Kidney tubule cell (primary cell): ENCODE measurements at regions not wholly inside any gene's neighbourhood (a gene's known extent, or its start where the extent isn't known, plus 50 kb on each side); places are given as distances from the start of the nearest gene placed in this dataset.
"Not testable (repeated sequence)": the region's sequence is repeated elsewhere in the genome, so short reads cannot be mapped to it uniquely, and the experiment has no call there.

Source experiments
- DNase-seq: peaks from one replicate; pipeline ENCODE4 v3.0.0-alpha.2; 2018; ENCODE audit warnings: low spot score

DNA sequence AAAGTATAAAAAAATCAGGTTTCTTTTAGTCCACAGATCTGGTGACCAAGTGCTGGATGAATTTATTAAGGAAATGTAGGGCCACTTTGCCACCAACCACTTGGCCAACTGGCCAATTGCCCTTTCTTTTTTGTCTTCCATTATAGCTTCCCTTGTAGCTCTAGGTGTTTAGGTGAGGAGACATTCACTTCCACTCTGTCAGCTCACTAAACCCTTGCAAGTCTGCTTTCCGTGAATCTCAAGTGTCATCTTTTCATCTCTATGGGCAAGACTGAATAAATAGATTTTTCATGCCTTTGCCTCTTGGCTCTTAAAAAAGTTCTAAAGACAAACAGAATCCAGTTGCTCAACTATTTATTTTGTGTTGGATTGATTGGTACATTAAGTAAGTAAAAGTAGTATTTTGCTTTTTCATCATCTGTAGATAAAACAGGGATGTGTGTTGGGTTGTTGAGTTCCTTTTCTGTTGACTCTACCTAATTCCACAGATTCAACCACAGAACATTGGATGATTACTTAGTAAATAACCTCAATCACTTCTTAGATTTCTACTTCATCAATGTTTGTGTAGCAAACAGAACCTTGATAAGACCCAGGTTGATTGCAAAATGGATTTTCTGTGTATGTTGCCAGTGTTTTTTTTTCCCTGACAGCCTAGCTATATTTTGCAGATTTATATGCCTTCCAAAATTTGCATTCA lies 68.1 kb upstream of the GRXCR1 start:
- no peak for DNase-seq

GRCh38 chr4:42821230-42821629 lies 71.3 kb upstream of the GRXCR1 start:
- no peak for DNase-seq

DNA sequence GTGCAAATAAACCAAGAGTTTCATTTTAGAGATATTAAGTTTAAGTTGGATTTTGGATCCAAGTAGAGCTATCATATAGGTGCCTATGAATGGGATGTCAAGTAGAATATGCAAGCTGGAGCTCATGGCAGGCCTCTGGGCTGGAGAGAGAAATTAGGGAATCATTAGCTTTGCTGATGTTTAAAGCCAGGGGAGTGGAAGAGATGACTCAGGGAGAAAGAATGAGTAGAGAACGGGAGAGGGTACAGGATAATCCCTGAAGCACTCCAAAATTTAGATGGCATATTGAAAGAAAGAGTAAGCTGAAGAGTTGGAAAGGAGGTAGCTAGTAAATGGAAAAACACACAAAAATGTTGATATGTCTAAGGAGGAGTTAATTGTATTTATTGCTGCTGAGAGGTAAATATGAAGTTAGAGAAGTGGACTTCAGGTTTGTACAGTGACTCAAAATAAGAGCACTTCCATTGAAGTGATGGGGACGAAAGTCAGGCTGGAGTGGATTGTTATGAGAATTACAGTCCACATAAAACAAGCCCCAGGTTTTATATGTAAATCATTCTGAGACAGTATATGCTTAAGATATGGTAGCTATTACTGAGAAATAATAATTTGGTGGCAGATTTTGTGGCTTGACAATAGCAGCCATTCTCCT lies 72.5 kb upstream of the GRXCR1 start:
- peak; percentile 32 for DNase-seq

DNA sequence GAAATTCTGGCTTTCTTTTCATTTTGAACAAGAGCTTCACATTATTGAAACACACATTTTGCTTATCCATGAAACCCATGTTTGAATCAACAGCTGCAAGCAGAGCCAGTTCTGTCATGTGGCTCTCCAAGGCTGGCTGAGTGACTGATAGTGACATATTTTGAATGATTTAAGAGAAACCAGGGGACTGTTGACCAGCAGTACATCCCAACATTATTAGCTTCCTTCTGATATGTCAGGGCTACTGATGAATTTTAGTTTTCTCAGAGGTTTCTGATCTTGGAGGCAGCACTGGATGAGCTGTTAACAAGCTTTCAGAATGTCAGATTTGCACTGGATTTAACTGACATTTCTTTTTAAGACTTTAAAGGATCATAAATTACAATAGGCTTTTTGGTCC lies 74.6 kb upstream of the GRXCR1 start:
- no peak for DNase-seq

DNA sequence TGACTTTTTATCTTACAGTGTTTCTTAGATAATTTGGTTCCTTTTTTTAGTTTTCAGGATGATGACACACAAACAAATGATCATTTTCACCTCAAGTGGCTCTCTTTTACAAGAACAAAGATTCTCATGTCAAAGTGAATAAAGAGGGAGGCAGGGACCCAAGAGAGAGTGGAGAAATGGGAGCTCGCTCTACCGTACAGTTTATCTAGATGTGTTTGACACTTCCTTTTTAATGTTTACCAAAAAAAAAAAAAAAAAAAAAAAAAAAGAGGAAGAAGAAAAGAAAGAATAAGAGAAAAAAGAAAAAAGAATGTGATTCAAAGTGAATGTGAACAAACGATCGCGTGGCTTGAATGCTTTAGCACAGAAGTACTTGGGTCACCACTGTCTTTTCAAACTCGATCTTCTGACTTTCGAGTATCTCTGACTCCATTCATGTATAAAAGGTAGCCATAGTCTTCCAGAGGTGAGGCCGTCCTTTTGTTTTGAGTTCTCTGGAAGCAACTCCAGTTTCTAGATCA lies 75.6 kb upstream of the GRXCR1 start:
- DNase-seq = no peak

DNA sequence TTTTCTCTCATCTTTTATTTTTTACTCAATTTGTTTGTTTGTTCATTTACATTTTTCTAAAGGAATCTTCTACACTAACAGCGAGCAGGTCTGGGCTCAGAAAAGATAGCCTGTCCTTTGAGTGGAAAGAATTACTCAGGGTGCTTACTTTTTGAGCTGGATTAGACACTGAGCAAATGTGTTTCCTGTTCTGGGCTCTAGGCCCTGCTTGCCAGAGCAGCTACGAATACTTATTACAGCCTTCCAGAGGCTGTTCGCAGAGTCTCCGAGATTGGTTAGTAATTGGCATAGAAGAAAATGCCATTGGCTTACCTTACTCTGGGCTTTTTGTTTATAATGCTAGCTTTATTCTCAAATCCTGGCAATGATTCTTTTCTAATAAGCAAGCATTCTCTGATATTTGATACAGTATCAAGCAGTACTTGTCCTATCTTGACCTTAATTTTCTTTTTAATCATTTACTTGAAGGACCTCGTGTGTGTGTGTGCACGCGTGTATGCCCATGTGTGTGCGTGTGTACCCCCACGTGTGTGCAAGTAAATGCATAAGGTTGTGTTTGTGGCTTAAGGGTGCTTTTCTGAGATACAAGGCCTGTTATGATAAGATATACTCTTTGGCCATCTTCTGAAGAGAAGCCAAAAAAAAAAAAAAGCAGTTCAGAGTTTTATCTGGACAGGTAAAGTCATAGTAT lies 76.2 kb upstream of the GRXCR1 start:
- DNase-seq = no peak

DNA sequence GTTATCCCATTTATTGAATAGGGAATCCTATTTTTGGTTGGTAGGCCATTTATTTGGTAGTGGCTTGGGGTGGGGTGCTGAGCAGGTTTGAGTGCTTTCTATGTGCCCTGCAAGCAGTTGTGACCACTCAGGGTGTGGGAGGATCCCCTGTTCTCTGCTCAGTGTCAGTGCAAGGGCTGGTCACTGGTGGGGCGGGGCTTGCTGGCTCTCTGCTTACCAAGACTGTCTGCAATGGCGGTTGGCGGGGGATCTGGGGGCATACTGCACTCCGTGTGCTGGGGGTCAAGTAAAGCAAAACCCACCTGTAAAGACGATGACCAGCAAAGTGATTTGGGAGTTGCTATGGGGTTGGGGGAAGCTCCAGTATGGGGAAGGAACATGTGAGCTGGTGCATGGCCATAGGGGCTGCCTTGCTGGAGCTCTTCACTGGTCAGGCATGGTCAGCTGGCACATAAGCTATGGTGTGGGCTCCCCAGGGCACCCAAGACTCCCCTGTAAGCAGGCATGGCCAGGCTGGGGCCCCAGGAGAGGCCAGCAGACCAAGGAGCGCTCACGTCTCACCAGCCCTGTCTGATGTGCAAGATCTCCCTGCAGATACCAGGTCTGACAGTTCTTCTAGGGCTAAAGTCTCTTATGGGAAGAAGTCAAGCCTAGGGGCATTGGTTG lies 83.0 kb upstream of the GRXCR1 start:
- no peak for DNase-seq

DNA sequence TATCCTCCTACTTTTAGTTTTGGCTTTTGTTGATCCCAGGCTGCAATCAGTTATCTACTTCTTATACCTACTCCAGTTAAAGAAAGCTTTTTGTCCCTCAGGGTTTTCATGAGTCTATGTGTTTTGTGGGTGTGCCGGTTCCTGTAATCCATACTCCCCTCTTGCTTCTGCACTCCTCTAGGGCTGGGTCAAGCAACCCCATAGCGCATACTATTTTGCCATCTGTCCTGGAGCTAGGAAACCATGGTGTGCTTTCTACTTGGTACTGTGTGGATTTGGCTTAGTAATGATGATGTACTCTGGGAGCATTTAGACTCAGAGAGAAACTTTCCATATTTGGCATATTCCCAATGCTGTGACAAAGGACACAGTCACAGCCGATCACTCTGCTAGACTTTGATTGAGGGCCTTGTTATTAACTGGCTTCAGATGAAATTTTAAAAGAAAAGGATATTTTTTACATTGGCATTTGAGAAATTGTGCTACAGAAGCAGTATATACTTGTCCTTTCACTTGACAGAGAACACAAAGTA lies 86.1 kb upstream of the GRXCR1 start:
- no peak for DNase-seq

DNA sequence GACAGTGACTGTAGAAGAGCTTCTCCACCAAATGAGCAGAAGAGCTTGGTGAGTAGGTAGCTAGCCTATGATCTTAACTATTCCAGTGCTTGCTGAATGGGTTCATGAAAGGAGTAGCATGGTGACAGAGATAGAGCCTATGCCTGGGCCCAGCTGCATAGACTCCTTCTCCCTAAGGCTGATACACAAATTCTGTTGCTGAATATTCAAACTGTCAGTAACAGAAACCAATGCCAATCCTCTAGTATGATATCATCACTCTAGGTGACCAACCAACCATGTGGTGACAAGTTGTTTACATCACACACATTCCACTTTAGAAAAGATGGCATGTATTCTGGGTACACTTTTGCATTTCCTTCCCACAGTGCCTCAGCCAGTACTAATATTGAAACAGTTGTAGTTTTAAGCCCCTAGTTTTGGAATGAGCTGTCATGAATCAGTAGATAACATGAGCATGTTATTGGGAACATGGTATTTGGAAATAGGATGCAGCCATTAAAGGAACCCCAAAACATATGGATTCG lies 103.4 kb upstream of the GRXCR1 start:
- DNase-seq = no peak

DNA sequence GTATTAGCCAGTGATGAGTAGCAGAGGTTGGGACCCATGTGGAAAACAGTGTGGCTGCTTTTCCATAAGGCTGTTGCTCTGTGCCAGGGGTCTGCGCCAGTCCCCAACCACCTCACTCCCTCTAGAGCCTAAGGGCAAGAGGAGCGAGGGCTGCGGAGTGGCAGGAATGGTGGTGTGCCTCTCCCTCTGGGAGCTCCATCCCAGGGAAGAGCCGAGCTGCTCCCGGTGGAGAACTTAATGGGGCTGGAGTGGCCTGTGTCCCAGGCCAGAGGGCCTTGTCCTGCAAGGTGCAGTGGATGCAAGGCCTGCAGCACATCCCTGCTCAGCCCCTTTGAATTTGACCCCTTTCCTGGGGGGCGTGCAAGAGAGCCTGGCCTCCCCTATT lies 105.4 kb upstream of the GRXCR1 start:
- no peak for DNase-seq

GRCh38 chr4:42786350-42787078 lies 106.0 kb upstream of the GRXCR1 start:
- DNase-seq = no peak

DNA sequence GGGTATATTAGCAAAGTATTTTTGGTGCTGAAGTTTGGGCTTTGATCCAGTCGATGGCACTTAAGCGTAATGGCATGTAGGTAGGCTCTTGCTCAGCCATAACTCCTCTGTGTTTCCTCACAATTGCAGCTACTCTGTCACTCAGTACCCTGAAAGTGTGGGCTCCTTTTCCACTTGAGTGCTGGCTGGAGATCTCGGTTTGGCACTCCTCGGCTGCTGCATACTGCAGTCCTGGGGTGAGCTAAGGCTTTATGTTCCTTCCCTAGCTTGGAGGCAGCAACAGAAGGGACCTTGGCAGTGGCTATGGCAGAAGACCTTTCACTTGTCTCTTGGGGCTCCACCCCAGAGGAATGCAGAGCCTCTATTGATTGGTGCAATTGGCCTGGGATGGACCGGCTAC lies 106.7 kb upstream of the GRXCR1 start:
- no peak for DNase-seq

DNA sequence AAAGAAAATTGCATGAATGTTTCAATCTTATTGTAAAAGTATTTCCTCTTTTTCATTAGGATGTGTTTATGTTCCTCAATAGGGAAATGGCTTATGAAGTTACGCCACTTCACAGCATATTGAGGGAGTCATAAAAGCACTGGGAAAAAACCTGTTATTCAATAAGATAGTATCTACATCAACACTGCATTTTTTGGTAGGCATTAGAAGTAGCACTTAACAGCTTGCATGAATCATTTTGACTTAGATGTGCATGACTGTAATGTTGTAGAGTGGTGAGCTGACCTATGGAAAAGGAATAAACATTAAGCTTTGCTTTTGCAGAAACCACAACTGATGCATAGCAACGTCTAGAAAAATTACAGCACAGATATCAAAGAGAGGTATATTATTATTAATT lies 111.2 kb upstream of the GRXCR1 start:
- no peak for DNase-seq

- DNase-seq = no peak
These were observed 114.2 kb upstream of the GRXCR1 start for GRCh38 chr4:42778349-42778748.

GRCh38 chr4:42768125-42768748 lies 111.3 kb upstream of the ATP8A1 start:
- DNase-seq = no peak

GRCh38 chr4:42767669-42768068 lies 110.8 kb upstream of the ATP8A1 start:
- no peak for DNase-seq

- no peak for DNase-seq
These were observed 104.9 kb upstream of the ATP8A1 start for GRCh38 chr4:42761804-42762203.

DNA sequence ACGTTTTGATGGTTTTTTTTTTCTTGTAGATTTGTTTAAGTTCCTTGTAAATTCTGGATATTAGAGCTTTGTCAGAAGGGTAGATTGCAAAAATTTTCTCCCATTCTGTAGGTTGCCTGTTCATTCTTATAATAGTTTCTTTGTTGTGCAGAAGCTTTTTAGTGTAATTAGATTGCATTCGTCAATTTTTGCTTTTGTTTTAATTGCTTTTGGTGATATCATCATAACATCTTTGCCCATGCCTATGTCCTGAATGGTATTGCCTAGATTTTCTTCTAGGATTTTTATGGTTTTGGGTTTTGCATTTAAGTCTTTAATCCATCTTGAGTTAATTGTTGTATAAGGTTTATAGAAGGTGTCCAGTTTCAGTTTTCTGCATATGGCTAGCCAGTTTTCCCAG lies 98.1 kb upstream of the ATP8A1 start:
- DNase-seq = not testable (repeated sequence)

DNA sequence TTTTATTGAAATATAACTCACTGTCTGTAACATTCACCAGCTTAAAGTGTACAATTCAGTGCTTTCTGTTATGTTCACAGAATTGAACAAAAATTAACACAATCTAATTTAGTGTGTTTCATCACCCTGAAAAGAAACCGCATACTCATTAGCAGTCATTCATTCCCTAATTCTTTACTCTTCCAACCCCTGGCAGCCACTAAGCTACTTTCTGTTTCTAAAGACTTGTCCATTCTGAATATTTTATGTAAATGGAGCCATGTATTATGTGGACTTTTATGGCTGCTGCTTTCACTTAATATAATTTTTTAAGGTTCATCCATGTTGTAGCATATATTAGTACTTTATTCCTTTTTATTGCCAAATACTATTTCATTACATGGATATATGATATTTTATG lies 94.7 kb upstream of the ATP8A1 start:
- no peak for DNase-seq

- DNase-seq = no peak
These were observed 94.0 kb upstream of the ATP8A1 start for GRCh38 chr4:42750856-42751255.

- no peak for DNase-seq
These were observed 93.2 kb upstream of the ATP8A1 start for GRCh38 chr4:42750091-42750490.
